HG02759 (cell line): ENCODE measurements at regions not wholly inside any gene's neighbourhood (a gene's known extent, or its start where the extent isn't known, plus 50 kb on each side); places are given as distances from the start of the nearest gene placed in this dataset.
"Not testable (repeated sequence)": the region's sequence is repeated elsewhere in the genome, so short reads cannot be mapped to it uniquely, and the experiment has no call there.

Experiments
- ATAC-seq: cut with Tn5 transposase; IDR thresholded peaks from one replicate; pipeline ENCODE4 v1.9.1; 2021; ENCODE audit warnings: mild to moderate bottlenecking, moderate library complexity; ENCODE audit not compliant: unreplicated experiment

DNA sequence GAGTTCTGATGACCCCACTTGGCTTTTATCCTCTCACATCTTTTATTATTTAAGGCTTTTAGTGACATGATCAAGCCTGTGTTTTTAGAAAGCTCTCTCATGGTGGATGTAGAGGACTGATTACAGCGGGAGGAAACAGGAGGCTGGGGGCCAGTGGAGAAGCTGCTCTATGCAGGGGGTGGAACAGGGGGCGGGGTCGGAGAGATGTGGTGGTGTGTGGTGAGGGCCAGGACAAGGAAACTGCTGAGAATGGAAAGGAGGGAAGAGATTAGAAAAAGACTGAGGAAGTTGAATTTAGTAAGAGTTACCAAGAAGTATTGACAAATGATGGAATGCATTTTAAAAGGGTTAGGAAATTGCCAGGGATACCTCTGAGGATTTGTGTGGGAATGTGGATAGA lies 292.2 kb downstream of the ZIC3 start:
- ATAC-seq, result no peak

DNA sequence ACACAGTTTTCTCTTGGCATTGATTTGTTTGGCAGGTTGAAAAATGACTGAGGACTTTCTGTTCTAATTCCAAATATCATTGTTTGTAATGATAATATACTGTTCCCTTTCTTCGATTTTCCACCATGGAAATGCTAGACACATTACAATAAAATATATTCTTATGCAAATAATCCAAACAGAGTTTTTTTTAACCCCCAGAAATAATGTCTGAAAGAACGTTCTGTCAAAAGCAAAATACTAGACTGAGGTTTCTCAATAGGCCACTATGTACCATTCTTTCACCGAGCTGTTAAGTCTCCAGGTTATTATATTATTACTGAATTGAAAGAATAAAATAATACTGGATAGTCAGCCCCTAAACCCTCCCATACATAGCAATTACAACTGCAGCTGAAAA lies 312.5 kb downstream of the ZIC3 start:
- ATAC-seq, result no peak

DNA sequence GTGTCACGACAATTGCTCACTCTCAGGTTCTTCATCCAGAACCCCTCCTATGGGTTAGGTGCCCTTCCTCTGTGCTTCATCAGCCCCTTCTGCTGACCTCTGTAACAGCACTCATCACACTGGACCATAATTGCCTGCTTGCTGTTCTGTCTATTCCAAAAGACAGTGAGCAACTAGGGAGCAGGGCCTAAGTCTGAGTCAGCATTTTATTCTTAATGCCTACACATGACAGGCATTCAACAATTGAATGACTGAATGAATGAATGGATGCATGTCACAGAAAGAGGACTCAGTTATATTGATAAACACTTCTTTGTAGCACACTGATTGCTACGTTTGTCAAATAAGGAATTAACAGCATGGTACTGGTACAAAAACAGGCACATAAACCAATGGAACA lies 317.0 kb downstream of the ZIC3 start:
- no peak for ATAC-seq

DNA sequence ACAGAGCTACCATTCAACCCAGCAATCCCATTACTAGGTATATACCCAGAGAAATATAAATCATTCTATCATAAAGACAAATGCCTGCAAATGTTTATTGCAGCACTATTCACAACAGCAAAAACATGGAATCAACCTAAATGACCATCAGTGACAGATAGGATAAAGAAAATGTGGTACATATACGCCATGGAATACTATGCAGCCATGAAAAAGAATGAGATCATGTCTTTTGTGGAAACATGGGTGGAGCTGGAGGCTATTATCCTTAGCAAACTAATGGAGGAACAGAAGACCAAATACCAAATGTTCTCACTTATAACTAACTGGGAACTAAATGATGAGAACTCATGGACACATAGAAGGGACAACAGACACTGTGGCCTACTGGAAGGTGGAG lies 318.9 kb downstream of the ZIC3 start:
- ATAC-seq, result not testable (repeated sequence)

DNA sequence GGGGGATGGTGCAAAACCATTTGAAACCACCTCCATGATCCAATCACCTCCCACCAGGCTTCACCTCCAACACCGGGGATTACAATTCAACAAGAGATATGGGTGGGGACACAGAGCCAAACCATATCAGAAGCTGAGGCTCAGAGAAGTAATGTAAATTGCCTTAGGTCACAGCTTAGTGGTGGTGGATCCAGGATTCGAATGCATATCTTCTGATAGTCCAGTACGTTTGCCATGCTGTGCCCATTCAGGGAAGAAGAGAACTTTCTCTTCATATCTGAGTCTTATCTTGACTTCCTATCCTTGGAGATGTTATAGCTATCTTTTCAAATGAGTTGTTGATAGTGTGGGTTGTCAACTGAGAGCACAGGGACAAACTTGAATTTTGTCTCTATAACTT lies 325.5 kb downstream of the ZIC3 start:
- ATAC-seq, result no peak

DNA sequence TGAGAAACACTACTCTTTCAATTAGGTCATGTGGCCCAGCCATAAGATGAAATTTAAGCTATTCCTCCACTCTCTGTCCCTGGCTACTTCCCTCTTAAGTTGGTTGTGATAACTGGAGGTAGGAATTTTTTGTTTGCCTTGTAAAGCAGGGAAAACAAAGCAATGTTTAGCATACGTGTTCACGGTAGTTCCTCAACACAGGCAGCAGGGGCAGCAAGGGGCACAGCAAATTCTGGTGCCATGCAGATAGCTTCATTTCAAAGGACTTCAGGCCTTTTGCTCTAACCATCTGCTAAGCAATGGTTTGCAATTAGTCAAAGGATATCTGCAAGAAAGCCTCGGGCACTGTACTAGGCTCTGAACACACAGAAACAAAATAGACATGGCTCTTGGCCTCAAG lies 330.2 kb downstream of the ZIC3 start:
- ATAC-seq, result no peak

DNA sequence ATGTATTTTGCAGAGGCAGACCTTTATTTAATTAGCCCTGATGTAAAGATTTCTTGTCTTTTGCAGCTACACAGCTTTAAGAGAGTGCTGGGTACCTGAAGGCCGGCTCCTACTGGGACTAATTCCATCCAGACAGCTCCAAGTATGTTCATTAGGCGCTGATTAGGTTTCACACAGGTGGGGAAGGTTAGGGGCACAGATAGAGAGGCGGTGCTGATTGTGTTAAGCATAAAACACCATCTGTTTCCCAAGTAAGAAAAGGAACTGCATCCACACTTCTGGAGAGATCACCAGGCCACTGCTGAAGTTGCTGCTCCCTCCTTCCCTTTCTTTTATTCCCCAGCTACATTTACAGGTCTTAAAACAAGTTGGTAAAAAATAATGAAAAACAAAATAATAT lies 349.5 kb downstream of the ZIC3 start:
- ATAC-seq, result no peak

DNA sequence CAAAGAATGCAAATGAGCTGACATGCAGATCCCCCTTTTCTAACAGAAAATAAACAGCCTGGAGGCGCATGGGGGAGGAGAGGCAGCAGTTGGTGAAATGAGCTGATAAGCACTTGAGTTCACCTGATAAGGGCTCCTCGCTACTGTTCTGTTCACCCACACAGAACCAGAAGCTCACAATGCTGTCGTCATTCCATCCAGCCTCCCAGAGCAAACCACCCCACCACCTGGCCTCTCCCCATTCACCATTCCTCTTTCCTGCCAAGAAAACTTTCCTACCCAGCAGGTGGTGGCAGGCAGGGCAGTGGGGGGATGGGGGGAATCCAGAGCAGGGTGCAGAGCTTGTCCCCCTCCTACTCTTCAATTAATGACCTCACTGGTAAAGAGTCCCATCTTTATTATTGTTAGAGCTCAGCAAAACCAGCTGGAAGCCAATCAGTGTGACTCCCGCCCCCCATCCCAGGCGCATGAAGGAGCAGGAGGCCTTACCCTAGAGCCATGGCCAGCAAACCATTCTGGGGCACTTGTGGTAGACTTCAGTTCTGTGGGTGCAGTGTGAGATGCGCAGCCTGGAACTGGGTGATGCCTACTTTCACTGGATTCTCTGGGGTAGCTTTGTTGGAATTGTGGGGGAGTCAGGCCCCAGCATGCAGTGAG lies 350.3 kb downstream of the ZIC3 start:
- no peak for ATAC-seq

DNA sequence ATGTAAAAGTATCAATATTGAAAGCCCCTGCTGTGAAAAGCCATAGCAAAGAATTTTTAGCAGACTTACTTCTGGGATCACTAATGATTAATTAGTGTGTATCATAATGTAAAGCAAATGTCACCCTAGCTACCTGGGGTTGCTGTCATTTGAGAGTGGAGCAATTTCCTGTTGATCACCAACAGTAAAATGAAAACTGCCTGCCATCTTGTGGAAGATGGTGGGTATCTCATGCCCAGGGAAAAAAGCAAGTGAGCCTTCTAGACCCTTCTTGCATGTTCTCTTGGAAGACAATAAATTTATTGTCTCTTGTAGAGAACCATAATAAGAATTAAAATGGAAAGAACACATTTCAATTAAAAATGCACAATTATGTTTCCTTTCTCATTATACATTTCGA lies 360.2 kb downstream of the ZIC3 start:
- no peak for ATAC-seq

DNA sequence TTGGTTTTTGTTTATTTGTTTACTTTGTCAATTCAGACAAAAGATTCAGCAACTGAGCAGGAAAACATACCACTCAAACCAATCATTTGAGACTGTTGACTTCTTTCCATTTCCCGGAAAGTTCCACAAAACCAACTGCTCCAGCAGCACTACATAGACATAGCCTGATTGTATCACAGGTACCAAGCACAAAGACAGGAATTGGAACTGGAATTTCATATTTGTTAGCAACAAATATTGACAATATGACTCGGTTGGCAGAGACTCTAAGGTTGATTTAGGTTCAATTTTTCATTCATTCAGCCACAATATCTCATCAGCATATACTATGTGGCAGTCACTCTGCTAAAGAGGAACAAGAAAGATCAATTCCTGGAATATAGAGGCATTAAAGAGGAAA lies 364.0 kb downstream of the ZIC3 start:
- ATAC-seq, result no peak

DNA sequence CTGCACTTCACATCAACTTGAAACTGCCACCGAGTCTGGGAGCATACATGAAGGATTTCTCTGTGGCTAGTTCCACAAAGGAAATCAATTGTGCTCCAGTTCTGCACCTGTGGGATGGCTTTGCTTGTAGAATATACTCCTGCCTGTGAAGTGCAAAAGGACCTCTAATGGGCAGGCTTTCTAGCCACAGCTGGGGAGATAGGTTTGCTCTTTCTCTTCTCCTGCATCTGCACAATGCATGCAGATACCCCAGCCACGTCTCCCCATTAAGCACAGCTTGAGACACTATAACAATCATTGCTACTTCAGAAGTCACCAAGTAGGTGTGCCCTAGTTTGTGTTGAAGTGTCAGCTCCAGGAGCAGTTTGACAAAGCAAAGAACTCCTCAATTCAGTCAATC lies 364.6 kb downstream of the ZIC3 start:
- ATAC-seq, result no peak

DNA sequence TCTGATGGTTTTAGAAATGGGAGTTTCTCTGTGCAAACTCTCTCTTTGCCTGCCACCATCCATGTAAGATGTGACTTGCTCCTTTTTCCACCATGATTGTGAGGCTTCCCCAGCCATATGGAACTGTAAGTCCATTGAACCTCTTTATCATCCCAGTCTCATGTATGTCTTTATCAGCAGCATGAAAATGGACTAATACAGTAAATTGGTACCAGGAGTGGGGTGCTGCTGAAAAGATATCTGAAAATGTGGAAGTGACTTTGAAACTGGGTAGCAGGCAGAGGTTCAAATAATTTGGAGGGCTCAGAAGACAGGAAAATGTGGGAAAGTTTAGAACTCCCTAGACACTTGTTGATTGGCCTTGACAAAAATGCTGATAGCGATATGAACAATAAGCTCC lies 368.3 kb downstream of the ZIC3 start:
- ATAC-seq, result not testable (repeated sequence)

DNA sequence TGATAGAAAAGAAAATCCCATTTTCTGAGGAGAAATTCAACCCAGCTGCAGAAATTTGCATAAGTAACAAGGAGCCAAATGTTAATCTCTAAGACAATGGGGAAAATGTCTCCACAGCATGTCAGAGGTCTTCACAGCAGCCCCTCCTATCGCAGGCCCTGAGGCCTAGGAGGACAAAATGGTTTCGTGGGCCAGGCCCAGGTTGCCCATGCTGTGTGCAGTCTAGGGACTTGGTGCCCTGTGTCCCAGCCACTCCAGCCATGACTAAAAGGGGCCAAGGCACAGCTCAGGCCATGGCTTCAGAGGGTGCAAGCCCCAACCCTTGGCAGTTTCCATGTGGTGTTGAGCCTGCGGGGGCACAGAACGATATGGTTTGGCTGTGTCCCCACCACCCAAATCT lies 369.0 kb downstream of the ZIC3 start:
- ATAC-seq, result not testable (repeated sequence)

DNA sequence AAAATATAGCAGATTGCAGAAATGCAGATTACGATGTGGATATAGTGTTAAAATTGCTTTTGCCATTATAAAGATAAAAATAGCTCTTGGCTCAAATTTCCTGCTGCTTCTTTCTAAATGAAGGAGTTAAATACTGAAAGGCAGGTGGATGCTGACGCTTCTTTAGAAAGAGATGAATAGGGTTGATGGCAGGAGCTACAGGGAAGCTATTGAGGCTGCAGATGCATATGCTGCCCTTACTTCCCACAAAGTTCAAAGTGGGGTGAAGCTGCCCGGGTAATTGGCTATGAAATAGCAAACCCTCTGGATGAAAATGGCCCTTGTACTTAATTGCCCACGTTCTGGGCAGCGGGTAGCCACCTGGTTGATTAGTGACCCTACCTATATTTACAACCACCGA lies 379.5 kb downstream of the ZIC3 start:
- ATAC-seq, result no peak

DNA sequence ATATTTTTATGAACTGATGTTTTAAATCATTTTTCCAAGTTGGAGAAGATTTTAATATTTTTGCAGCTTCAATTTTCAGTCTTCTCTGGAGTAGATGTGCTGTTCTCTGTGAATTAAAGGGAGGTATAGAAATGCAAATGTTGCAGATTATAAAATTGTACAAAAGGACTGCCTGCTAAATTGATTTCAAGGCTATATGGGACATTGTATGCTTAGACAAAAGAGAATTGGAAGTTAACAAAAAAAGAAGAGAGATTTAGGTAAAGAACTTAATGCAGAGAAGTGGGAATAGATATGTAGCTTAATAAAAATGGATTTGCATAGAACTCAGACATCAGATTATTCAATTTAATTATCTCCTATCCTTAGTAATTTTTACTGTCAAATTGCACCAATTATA lies 403.3 kb downstream of the ZIC3 start:
- no peak for ATAC-seq

DNA sequence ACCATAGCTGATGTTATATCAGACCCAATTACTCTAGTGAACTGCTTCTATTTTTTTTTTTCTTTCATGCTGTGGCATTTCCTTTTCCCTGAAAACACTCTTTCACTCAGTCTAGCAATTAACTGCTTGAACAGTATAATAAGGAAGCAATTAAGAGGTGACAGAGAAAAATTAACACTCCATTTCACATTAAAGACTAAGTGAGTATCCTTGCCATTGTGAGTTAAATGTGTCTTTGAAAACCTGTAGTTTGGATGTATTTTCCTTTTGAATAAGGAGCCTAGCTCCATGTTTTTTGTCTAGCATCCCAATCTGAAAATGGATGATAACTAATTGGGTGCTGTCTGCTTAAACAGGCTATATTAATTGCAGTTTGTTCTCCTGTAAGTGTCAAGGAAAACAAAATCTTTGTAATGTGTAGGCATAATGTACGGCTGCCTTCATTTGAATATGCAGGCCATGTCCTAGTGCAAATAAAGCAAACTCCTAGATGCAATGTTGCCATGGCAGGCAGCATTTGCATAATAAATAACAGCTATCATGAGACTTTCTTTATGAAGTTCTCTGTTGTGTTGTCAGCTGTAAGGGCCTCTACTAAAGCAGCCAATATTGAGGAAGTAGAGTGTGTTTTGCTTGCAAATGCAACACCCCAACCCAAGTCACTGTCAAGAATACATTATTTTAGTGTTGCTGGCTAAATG lies 416.7 kb downstream of the ZIC3 start:
- ATAC-seq, result no peak

DNA sequence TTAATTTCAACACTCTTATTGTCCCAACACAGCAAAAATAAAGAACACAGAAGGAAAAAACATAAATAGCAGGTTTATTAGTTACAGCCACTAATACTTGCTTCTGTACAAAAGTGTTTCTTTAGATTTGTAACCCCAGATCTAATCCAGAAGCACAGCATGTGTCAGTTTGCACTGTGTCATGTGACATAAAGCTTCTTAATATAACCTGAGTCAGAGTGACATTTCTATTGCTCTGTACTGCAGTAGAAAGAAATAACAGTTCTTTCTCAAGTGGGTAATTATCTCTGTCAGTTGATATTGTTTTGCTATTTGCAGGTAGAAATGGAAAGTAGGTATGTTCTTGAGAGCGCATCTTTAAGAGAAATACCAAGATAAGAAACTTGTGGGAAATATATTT lies 422.5 kb downstream of the ZIC3 start:
- no peak for ATAC-seq

DNA sequence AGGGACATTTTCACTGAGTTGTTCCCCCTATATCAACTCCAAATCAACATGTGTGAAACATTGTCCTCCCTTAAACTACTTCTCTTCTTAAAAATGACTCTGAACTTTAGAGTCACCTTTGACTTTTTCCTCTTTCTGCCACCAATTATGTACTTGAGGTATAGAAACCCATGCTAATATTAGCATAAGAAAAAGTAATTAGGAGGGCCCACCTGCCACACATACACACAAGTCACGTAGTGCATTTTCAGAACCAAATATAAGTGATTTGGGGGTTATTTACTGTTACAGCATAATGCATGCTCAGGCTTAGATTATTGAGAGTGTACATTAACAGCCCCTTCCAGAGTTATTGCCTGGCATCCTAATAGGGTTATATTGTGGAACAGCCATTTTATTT lies 432.7 kb downstream of the ZIC3 start:
- ATAC-seq, result no peak

DNA sequence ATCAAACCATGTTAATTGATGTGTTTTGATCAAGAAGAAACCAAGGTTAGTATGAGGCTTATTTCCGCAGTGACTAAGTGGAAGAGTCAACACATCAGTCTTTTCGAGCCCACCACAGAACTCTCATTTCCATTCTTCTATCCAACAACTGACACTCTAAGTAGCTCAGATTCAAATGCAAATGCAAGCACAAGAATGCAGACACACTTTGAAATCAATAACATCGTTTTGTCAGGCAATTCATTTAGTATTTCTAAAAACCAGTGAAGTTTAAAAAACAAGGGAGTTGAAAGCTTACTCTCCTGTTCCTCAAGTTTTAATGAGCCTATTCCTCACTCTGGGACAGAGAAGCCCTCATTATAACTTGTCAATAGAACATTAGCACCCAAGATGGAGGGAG lies 433.1 kb downstream of the ZIC3 start:
- ATAC-seq, result no peak

DNA sequence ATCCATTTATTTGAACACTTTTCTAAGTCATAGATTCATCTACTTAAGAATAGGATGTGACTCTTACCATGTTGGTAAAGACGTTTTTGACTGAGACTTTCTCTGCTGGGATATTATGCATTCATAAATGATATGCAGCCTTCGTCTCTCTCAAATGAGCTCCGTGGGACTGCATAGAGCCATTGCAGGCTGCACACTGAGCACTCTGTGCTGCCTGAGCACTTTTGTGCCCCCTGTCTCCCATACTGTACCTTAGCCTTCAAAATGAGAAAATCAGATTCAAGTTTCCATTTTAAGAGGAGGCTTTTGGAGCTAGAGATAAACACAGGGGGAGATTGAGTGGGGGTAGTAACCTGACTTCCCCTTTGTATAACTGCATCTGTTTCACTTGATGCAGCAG lies 433.6 kb downstream of the ZIC3 start:
- ATAC-seq, result no peak

DNA sequence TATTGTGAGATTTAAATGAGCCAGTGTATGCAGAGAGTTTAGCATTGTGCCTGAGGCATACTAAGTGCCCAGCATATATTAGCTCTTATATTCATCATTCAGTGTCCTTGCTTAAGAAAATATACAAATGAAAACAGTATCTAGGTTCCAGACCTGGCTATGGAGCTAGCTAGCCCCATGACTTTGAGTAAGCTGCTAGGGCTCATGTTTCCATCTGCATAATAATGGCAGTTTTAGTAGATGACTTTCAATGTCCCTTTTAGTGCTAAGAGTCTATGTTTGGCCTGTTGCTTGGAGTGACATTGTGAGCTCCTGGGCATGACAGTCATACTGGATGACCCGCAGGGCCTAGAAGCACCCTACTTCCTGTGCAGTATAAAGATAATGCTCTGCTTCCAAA lies 435.3 kb downstream of the ZIC3 start:
- ATAC-seq, result no peak

DNA sequence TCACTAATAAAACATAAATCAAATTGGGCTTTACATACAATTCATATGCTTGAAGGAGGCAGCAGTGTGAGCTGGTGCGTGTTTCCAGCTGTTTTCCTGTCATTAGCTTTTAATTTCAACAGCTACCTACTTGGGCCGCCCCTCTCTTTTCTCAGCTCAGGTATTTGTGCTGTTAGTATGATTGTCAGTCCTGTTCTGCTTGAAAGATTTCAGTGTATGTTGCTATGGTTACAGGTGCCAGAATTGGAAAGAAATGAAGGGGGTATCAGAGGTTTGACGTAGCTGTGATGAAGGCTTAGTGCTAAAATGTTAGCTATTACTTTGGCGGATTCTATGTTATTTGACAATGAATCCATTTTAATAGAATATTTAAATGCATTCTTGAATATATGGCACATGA lies 440.3 kb downstream of the ZIC3 start:
- ATAC-seq, result no peak

DNA sequence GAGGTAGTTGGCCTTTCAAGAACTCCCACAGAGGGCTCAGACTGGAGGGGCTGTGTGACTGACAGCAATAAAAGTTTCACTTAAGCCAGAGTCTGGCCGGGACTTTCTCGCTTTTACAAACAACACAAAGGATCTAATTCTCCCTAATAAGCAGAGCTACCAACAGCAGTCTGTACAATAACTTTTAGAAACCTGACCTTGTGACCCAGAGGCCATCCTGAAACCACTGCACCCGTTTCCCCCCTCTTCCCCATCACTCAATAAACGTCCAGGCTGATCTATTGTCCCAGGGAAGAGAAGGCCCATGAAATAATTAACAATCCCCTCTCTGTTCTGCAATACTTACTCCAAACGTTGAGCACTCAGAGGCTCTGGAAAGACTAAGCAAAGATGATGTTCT lies 442.4 kb downstream of the ZIC3 start:
- no peak for ATAC-seq
